ENCODE measurements at regions not wholly inside any gene's neighbourhood (a gene's known extent, or its start where the extent isn't known, plus 50 kb on each side); places are given as distances from the start of the nearest gene placed in this dataset.

GRCh38 chr2:216799873-216800431 is 59.9 kb downstream of the TNP1 start:
- DNase-seq (ENCODE audit: extremely low spot score), result no peak
- POLR2A ChIA-PET, result no interaction called here
- TF ChIP-seq CTCF (IDR thresholded peaks at IDR 0.05; ENCODE audit: control extremely low read depth, extremely low read depth, low read depth, missing control alignments), result no peak
- CTCF ChIA-PET, result no interaction called here

GRCh38 chr2:216796115-216796840 is 63.6 kb downstream of the TNP1 start:
- POLR2A ChIA-PET, result no interaction called here
- no peak for TF ChIP-seq CTCF (IDR thresholded peaks at IDR 0.05; ENCODE audit: control extremely low read depth, extremely low read depth, low read depth, missing control alignments)
- CTCF ChIA-PET, result no interaction called here
- DNase-seq (ENCODE audit: extremely low spot score), result no peak

GRCh38 chr2:216793386-216793785 is 66.5 kb downstream of the TNP1 start:
- TF ChIP-seq CTCF (IDR thresholded peaks at IDR 0.05; ENCODE audit: control extremely low read depth, extremely low read depth, low read depth, missing control alignments), result no peak
- ChIA-PET CTCF (interaction anchor here (1.2 kb wide), 1 partner anchor 20 kb away, joined by 3 read pairs; no protein-coding TSS in a partner anchor), POLR2A (no interaction called here)

GRCh38 chr2:216792222-216793021 is 67.4 kb downstream of the TNP1 start:
- no peak for DNase-seq (ENCODE audit: extremely low spot score)
- no peak for TF ChIP-seq CTCF (IDR thresholded peaks at IDR 0.05; ENCODE audit: control extremely low read depth, extremely low read depth, low read depth, missing control alignments)
- ChIA-PET CTCF (interaction anchor here (1.2 kb wide), 1 partner anchor 21 kb away, joined by 3 read pairs; no protein-coding TSS in a partner anchor), POLR2A (no interaction called here)

More at GRCh38 chr2:216793386-216793785, 66.5 kb downstream of the TNP1 start:
- no peak for DNase-seq (ENCODE audit: extremely low spot score)

GRCh38 chr2:216791303-216791702 is 68.6 kb downstream of the TNP1 start:
- ChIA-PET CTCF (interaction anchor here (1.5 kb wide), 1 partner anchor 60 kb away, joined by 3 read pairs; no protein-coding TSS in a partner anchor), POLR2A (no interaction called here)
- DNase-seq (ENCODE audit: extremely low spot score), result no peak
- no peak for TF ChIP-seq CTCF (IDR thresholded peaks at IDR 0.05; ENCODE audit: control extremely low read depth, extremely low read depth, low read depth, missing control alignments)

- no peak for DNase-seq (ENCODE audit: extremely low spot score)
These were observed 70.8 kb downstream of the TNP1 start for GRCh38 chr2:216789081-216789480.

More at GRCh38 chr2:216789081-216789480, 70.8 kb downstream of the TNP1 start:
- ChIA-PET POLR2A (no interaction called here), CTCF (interaction anchor here (1.0 kb wide), 1 partner anchor 9 kb away, joined by 4 read pairs; no protein-coding TSS in a partner anchor)
- TF ChIP-seq CTCF (IDR thresholded peaks at IDR 0.05; ENCODE audit: control extremely low read depth, extremely low read depth, low read depth, missing control alignments), result no peak
